OCI-LY3 (cell line): ENCODE measurements at regions not wholly inside any gene's neighbourhood (a gene's known extent, or its start where the extent isn't known, plus 50 kb on each side); places are given as distances from the start of the nearest gene placed in this dataset.

ENCODE experiments used
- H2AFZ ChIP-seq: fragments of 200-600, 300-600 bp; shearing (Covaris generic); 2 replicates; pipeline ENCODE4 v1.6.0; 2014; ENCODE audit warnings: antibody characterized with exemption, low read depth, low read length
- H3K27ac ChIP-seq: fragments of 200-600, 300-600 bp; sonication (generic); 2 replicates; pipeline ENCODE4 v1.5.1; 2014; ENCODE audit warnings: mild to moderate bottlenecking, low read length, moderate library complexity, mixed read lengths
- H3K27me3 ChIP-seq: fragments of 200-600, 300-600 bp; sonication (generic); 2 replicates; pipeline ENCODE4 v1.6.1; 2014; ENCODE audit warnings: low read depth, low read length, mixed read lengths
- H3K36me3 ChIP-seq: fragments of 200-600, 300-600 bp; sonication (generic); replicated peaks from 2 replicates; pipeline ENCODE3; 2014; ENCODE audit warnings: low read depth, low read length, mixed read lengths
- H3K4me1 ChIP-seq: fragments of 300-600, 200-600 bp; sonication (generic); 2 replicates; pipeline ENCODE4 v1.6.1; 2014; ENCODE audit warnings: low read length, mixed read lengths
- H3K4me2 ChIP-seq: fragments of 200-600, 300-600 bp; sonication (generic); 2 replicates; pipeline ENCODE4 v1.6.1; 2014; ENCODE audit warnings: low read length, mixed read lengths
- H3K4me3 ChIP-seq: fragments of 300-600, 200-600 bp; sonication (generic); 2 replicates; pipeline ENCODE4 v1.5.1; 2014; ENCODE audit warnings: antibody characterized with exemption, mild to moderate bottlenecking, low read length, moderate library complexity
- H3K79me2 ChIP-seq: fragments of 300-600, 200-600 bp; shearing (Covaris generic); 2 replicates; pipeline ENCODE4 v1.6.1; 2014; ENCODE audit warnings: mild to moderate bottlenecking, low read length, mixed read lengths
- H3K9ac ChIP-seq: fragments of 300-600, 200-600 bp; shearing (Covaris generic); 2 replicates; pipeline ENCODE4 v1.6.0; 2014; ENCODE audit warnings: mild to moderate bottlenecking, low read length, moderate library complexity
- H3K9me3 ChIP-seq: fragments of 200-600, 300-600 bp; shearing (Covaris generic); 2 replicates; pipeline ENCODE4 v1.6.1; 2014; ENCODE audit warnings: low read length, mixed read lengths; ENCODE audit not compliant: insufficient read depth
- H4K20me1 ChIP-seq: fragments of 200-600, 300-600 bp; sonication (generic); 2 replicates; pipeline ENCODE4 v1.6.1; 2016; ENCODE audit warnings: low read length, mixed read lengths; ENCODE audit not compliant: insufficient read depth
- EZH2phosphoT487 ChIP-seq: fragments of 200-600 bp; shearing (Covaris generic); IDR thresholded peaks from 2 replicates; pipeline ENCODE4 v1.6.1; 2018; ENCODE audit warnings: antibody characterized with exemption, mixed run types, low read depth
- TF ChIP-seq, protein P1 (sequence below): fragments of 200-600, 300-600 bp; sonication (generic); IDR thresholded peaks from 2 replicates; pipeline ENCODE4 v1.5.1; 2014; ENCODE audit warnings: antibody characterized with exemption, low read length, low read depth

DNA sequence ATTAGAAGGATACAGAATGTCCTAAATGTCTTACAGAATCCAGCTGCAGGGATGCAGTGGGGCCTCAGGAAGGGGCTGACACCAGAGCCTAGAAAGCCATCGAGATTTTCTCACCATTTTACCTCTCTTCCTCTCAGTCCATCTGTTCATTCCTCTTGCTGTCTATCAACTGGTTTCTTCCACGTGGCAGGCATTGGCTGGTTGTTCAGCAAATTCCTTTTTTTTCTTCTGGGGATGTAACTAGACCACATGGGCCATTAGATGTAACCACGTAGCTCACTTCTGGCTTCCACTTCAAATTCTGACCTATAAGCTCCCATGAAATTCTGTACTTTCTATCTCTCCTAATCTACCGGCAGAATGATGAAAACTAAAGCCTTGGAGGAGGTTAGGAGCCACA, 93.6 kb upstream of the MTAP start:
- Histone ChIP-seq H3K79me2 (no peaks in the 10 kb centered on the region), H3K9me3 (no peaks in the 10 kb centered on the region), H2AFZ (peak overlapping the region; percentile 29; the same call in 1 of the 2 replicates), H3K4me3 (no peak overlapping the region), H3K9ac (no peak overlapping the region; the same call in 1 of the 2 replicates), H3K4me1 (peaks cover 52% of the 10 kb centered on the region), H4K20me1 (no peaks in the 10 kb centered on the region), H3K27ac (no peak overlapping the region), H3K4me2 (peak overlapping the region; percentile 15; the same call in 1 of the 2 replicates), H3K36me3 (no peaks in the 10 kb centered on the region), H3K27me3 (peaks cover 31% of the 10 kb centered on the region)
- TF ChIP-seq, protein P1, sequence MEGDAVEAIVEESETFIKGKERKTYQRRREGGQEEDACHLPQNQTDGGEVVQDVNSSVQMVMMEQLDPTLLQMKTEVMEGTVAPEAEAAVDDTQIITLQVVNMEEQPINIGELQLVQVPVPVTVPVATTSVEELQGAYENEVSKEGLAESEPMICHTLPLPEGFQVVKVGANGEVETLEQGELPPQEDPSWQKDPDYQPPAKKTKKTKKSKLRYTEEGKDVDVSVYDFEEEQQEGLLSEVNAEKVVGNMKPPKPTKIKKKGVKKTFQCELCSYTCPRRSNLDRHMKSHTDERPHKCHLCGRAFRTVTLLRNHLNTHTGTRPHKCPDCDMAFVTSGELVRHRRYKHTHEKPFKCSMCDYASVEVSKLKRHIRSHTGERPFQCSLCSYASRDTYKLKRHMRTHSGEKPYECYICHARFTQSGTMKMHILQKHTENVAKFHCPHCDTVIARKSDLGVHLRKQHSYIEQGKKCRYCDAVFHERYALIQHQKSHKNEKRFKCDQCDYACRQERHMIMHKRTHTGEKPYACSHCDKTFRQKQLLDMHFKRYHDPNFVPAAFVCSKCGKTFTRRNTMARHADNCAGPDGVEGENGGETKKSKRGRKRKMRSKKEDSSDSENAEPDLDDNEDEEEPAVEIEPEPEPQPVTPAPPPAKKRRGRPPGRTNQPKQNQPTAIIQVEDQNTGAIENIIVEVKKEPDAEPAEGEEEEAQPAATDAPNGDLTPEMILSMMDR: no peak
- no peak for TF ChIP-seq EZH2phosphoT487

DNA sequence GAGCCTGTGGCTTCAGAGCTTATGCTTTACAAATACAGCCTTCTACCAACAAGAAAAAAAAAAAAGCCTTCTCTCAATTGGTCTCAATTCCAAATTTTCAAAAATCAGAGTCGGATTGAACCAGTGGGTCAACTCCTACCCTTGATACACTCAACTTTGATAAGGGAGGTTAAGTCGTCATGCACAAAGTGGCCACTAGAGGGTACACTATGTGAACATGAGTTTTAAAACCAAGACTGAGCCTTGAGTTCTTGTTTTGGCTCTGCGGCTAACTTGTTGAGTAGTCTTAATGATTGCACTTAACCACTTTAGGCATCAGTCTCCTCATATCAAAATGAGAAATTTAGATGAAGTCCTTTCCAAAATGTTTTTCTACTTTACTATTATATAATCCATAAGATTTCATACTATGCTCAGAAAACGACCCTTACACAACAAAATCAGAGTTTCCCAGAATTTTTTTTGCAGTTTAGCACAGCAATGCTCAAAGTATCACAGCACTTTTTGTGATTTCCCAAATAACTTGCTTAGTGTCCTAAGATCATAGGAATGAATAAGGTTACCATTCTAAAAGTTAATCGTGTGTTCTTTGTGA, 92.9 kb upstream of the MTAP start:
- H3K4me3 ChIP-seq: no peak overlapping the region
- H3K27me3 ChIP-seq: peaks cover 31% of the 10 kb centered on the region
- no peaks in the 10 kb centered on the region for H3K79me2 ChIP-seq
- no peak overlapping the region for H3K27ac ChIP-seq
- H3K9ac ChIP-seq: no peak overlapping the region
- H3K9me3 ChIP-seq: no peaks in the 10 kb centered on the region
- no peak overlapping the region for H2AFZ ChIP-seq
- H3K4me1 ChIP-seq: peaks cover 57% of the 10 kb centered on the region
- H3K36me3 ChIP-seq: no peaks in the 10 kb centered on the region
- H4K20me1 ChIP-seq: no peaks in the 10 kb centered on the region
- TF ChIP-seq, protein P1: peak; percentile 86
- no peak for TF ChIP-seq EZH2phosphoT487
- H3K4me2 ChIP-seq: peak overlapping the region; percentile 24; the same call in 1 of the 2 replicates

DNA sequence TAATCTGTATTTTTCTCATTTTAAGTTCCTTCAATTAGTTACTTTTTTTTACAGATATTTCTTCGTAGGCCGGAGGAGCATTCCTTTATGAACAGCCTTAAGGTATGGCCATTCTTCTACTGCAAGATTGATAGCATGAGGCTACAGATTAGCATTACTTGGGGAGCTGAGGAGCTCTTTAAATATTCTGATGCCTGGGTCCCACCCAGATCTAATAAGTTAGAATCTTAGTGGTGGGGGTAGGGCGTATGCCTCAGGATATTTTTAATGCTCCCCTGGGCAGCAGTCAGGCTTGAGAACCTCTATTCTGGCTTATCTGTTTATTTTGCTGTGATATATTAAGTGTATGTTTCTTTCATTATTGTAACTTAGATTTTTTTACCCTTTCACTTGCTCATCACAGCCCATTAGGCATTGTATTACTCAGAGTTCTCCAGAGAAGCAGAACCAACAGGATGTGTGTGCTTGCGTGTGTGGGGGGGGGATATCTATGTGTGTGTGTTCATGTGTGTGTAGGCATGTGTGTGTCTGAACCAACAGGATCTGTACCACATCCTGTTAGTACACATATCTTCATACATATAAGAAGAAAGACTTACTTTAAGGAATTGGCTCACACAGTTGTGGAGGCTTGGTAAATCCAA, 91.8 kb upstream of the MTAP start:
- no peaks in the 10 kb centered on the region for H3K79me2 ChIP-seq
- H3K9me3 ChIP-seq: no peaks in the 10 kb centered on the region
- H2AFZ ChIP-seq: no peak overlapping the region
- no peak overlapping the region for H3K9ac ChIP-seq
- H4K20me1 ChIP-seq: no peaks in the 10 kb centered on the region
- TF ChIP-seq, protein P1: no peak
- no peak for TF ChIP-seq EZH2phosphoT487
- peaks cover 62% of the 10 kb centered on the region for H3K4me1 ChIP-seq
- peak overlapping the region; percentile 31 for H3K4me2 ChIP-seq
- no peak overlapping the region for H3K4me3 ChIP-seq
- H3K27me3 ChIP-seq: peaks cover 31% of the 10 kb centered on the region
- H3K27ac ChIP-seq: no peak overlapping the region; the same call in 1 of the 2 replicates
- no peaks in the 10 kb centered on the region for H3K36me3 ChIP-seq

DNA sequence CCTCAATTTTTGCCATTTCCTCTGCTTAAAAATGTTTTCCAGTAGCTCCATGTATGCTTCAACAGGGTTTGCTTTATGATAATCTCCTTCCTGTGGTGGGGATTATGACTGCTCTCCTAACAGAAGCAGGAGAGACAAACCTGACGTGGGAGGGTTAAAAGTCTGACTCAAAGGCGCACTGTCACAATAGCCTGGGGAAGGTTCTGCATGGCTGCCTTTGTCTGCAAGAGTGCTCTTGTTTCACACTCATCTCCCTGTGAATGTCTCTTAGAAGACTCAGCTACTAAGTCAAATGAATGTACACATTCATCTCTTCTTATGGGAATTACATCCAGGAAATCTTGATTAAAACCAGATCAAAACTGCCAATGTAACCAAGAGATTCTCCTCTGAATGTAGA, 90.9 kb upstream of the MTAP start:
- Histone ChIP-seq H3K27ac (no peak overlapping the region), H3K9ac (no peak overlapping the region), H3K4me3 (peak overlapping the region; percentile 3; the same call in 1 of the 2 replicates), H2AFZ (no peak overlapping the region), H3K4me1 (peaks cover 66% of the 10 kb centered on the region), H3K9me3 (no peaks in the 10 kb centered on the region), H3K4me2 (peak overlapping the region; percentile 31), H3K36me3 (no peaks in the 10 kb centered on the region), H4K20me1 (no peaks in the 10 kb centered on the region), H3K27me3 (peaks cover 29% of the 10 kb centered on the region), H3K79me2 (no peaks in the 10 kb centered on the region)
- TF ChIP-seq, protein P1: no peak
- TF ChIP-seq EZH2phosphoT487: no peak
